Endothelial cell of umbilical vein (primary cell): ENCODE measurements at regions not wholly inside any gene's neighbourhood (a gene's known extent, or its start where the extent isn't known, plus 50 kb on each side); places are given as distances from the start of the nearest gene placed in this dataset.

Experiments
- BruUV-seq: library from RNA; stranded (reverse); fragments of 400-500 nt; replicated peaks from 2 replicates; lab custom pipeline; 2021; lab: Mats Ljungman, UMichigan
- CTCF ChIA-PET: fragments of 300-600, 350-600 bp; sonication (Branson Sonifier 250); formaldehyde crosslinking; loops from one replicate; lab custom pipeline; 2021; ENCODE audit warnings: antibody characterized with exemption, inconsistent platforms; lab: Charles Lee
- POLR2A ChIA-PET: fragments of 300-600, 350-600 bp; sonication (Branson Sonifier 250); formaldehyde crosslinking; loops from one replicate; lab custom pipeline; 2021; ENCODE audit warnings: antibody characterized with exemption, inconsistent platforms; lab: Charles Lee
- DNase-seq: peaks from one replicate; pipeline ENCODE4 v3.0.0-alpha.2; 2011; ENCODE audit warnings: low read depth, low spot score
- FAIRE-seq: peaks from 2 replicates; lab custom pipeline; 2011; peaks lifted over from hg19 to GRCh38; lab: Jason Lieb, UNC
- H2AFZ ChIP-seq: 2 replicates; pipeline ENCODE4 v1.6.0; 2012; ENCODE audit warnings: low read depth, low read length, control low read depth, inconsistent platforms
- H3K27ac ChIP-seq: 2 replicates; pipeline ENCODE4 v1.5.1; 2011; ENCODE audit warnings: low read depth, mild to moderate bottlenecking, control low read depth, low read length, moderate library complexity; ENCODE audit not compliant: insufficient read depth
- H3K27me3 ChIP-seq, 2 experiments: 2 replicates each; pipeline versions ENCODE4 v1.6.0 to v1.6.1; 2011; ENCODE audit warnings: low read length in 2 of 2, mixed read lengths in 1 of 2; ENCODE audit not compliant: control insufficient read depth in 2 of 2, insufficient read depth in 2 of 2
- H3K36me3 ChIP-seq, 2 experiments: 2 replicates in 1 of 2; 3 replicates in 1 of 2; pipeline ENCODE4 v1.5.1; 2011; ENCODE audit warnings: low read length in 2 of 2, mild to moderate bottlenecking in 1 of 2, moderate library complexity in 1 of 2; ENCODE audit not compliant: control insufficient read depth in 2 of 2, insufficient read depth in 2 of 2; ENCODE audit errors: extremely low read depth in 1 of 2
- H3K4me1 ChIP-seq: 3 replicates; pipeline ENCODE4 v1.5.1; 2011; ENCODE audit warnings: mild to moderate bottlenecking, low read length; ENCODE audit not compliant: control insufficient read depth, insufficient read depth; ENCODE audit errors: extremely low read depth
- H3K4me2 ChIP-seq: 2 replicates; pipeline ENCODE4 v1.6.1; 2011; ENCODE audit warnings: low read length, control low read depth, mixed read lengths; ENCODE audit not compliant: insufficient read depth
- H3K4me3 ChIP-seq, 3 experiments: fragments of 200-600 bp in 1 of 3; sonication (generic), shearing (Covaris generic) in 1 of 3; replicated peaks in 1 of 3; 2 replicates each; pipeline ENCODE4 v1.5.1; 2011 to 2016; ENCODE audit warnings: control low read depth in 3 of 3, low read length in 3 of 3, mild to moderate bottlenecking in 2 of 3, inconsistent platforms in 1 of 3, low read depth in 1 of 3, moderate library complexity in 1 of 3; ENCODE audit not compliant: insufficient read depth in 1 of 3
- H3K79me2 ChIP-seq: 2 replicates; pipeline ENCODE4 v1.6.0; 2012; ENCODE audit warnings: low read length, inconsistent platforms; ENCODE audit not compliant: control insufficient read depth, insufficient read depth
- H3K9ac ChIP-seq: replicated peaks from 2 replicates; pipeline ENCODE3; 2011; ENCODE audit warnings: low read length, control low read depth; ENCODE audit not compliant: insufficient read depth; ENCODE audit errors: extremely low read depth
- H3K9me1 ChIP-seq: replicated peaks from 3 replicates; pipeline ENCODE4 v1.6.0; 2011; ENCODE audit warnings: mild to moderate bottlenecking, low read length; ENCODE audit not compliant: control insufficient read depth, insufficient read depth; ENCODE audit errors: extremely low read depth
- H3K9me3 ChIP-seq: replicated peaks from 2 replicates; pipeline ENCODE4 v1.5.1; 2012; ENCODE audit warnings: low read length, inconsistent platforms; ENCODE audit not compliant: control insufficient read depth, insufficient read depth
- H4K20me1 ChIP-seq: replicated peaks from 2 replicates; pipeline ENCODE3; 2011; ENCODE audit warnings: mild to moderate bottlenecking, low read length; ENCODE audit not compliant: control insufficient read depth, insufficient read depth; ENCODE audit errors: extremely low read depth
- CTCF ChIP-seq, 2 donors: IDR thresholded peaks; 1 replicate in 1 of 2; 2 replicates in 1 of 2; pipeline ENCODE4 v1.5.1; 2011; ENCODE audit warnings: low read length in 2 of 2, mild to moderate bottlenecking in 2 of 2, moderate library complexity in 2 of 2, control low read depth in 1 of 2, inconsistent platforms in 1 of 2, low read depth in 1 of 2; ENCODE audit not compliant: insufficient read depth in 1 of 2; ENCODE audit errors: extremely low read depth in 1 of 2
- EZH2 ChIP-seq: IDR thresholded peaks from 2 replicates; pipeline ENCODE4 v1.6.1; 2012; ENCODE audit warnings: borderline replicate concordance, low read depth, mild to moderate bottlenecking, moderate library complexity, low read length, inconsistent platforms; ENCODE audit not compliant: severe bottlenecking
- FOS ChIP-seq: IDR thresholded peaks from 2 replicates; pipeline ENCODE4 v1.6.1; 2011; ENCODE audit warnings: mild to moderate bottlenecking, low read length, moderate library complexity, borderline replicate concordance; ENCODE audit not compliant: insufficient read depth
- GATA2 ChIP-seq: IDR thresholded peaks from 2 replicates; pipeline ENCODE4 v1.7.0; 2011; ENCODE audit warnings: low read depth, mild to moderate bottlenecking, moderate library complexity, mixed read lengths, low read length; ENCODE audit not compliant: insufficient read length, insufficient read depth
- JUN ChIP-seq: IDR thresholded peaks from 2 replicates; pipeline ENCODE4 v1.6.1; 2011; ENCODE audit warnings: borderline replicate concordance, low read depth; ENCODE audit not compliant: insufficient read length, insufficient read depth
- MAX ChIP-seq: IDR thresholded peaks from 2 replicates; pipeline ENCODE4 v1.6.1; 2011; ENCODE audit not compliant: insufficient read depth, insufficient read length
- MYC ChIP-seq: IDR thresholded peaks from one replicate; pipeline ENCODE4 v1.6.1; 2011; ENCODE audit warnings: mild to moderate bottlenecking, low read depth, low read length
- POLR2A ChIP-seq: IDR thresholded peaks from 2 replicates; pipeline ENCODE4 v1.6.1; 2012; ENCODE audit warnings: low read depth, mild to moderate bottlenecking, control low read depth, low read length
- POLR2AphosphoS5 ChIP-seq: IDR thresholded peaks from 2 replicates; pipeline ENCODE4 v1.6.1; 2012; ENCODE audit warnings: low read depth, mild to moderate bottlenecking, control low read depth, low read length, moderate library complexity; ENCODE audit not compliant: insufficient read depth
- dilution Hi-C: fragments of 300-500 bp; cut with MboI; formaldehyde crosslinking; loops from one replicate; pipeline ENCODE4 v1.15.0; 2019; ENCODE audit warnings: low sequenced_read_pairs; ENCODE audit not compliant: extremely low pct_ligation_motif_present
- intact Hi-C: fragments of 100-400 bp; cut with micrococcal nuclease; formaldehyde crosslinking; loops from one replicate; pipeline ENCODE4 v1.10.0; 2022

GRCh38 chr6:155887421-155887820 is 431.8 kb upstream of the NOX3 start:
- Histone ChIP-seq H3K4me3 (no peak overlapping the region), H3K79me2 (no peaks in the 10 kb centered on the region), H3K36me3 (no peaks in the 10 kb centered on the region), H3K27ac (no peak overlapping the region), H4K20me1 (no peaks in the 10 kb centered on the region), H3K9me3 (no peaks in the 10 kb centered on the region), H3K4me2 (no peak overlapping the region), H3K9me1 (no peaks in the 10 kb centered on the region), H3K27me3 (no peaks in the 10 kb centered on the region), H3K4me1 (peaks cover 25% of the 10 kb centered on the region), H2AFZ (peak overlapping the region; percentile 9), H3K9ac (no peak overlapping the region)
- ChIA-PET CTCF (no interaction called here), POLR2A (no interaction called here)
- FAIRE-seq, result no peak
- no peak for DNase-seq
- BruUV-seq, result no TSS peak
- no peak for TF ChIP-seq GATA2
- no peak for TF ChIP-seq EZH2
- no peak for TF ChIP-seq CTCF (IDR thresholded peaks at IDR 0.05; ENCODE audit: extremely low read depth in 1 of 2, insufficient read depth in 1 of 2, low read depth in 1 of 2, low read length in 2 of 2)
- no peak for TF ChIP-seq MYC
- no peak for TF ChIP-seq POLR2A
- TF ChIP-seq MAX, result no peak
- no peak for TF ChIP-seq FOS
- TF ChIP-seq JUN, result no peak
- TF ChIP-seq POLR2AphosphoS5, result no peak
- intact Hi-C loops (no loop called here), dilution Hi-C loops (no loop called here)
